ENCODE measurements at regions not wholly inside any gene's neighbourhood (a gene's known extent, or its start where the extent isn't known, plus 50 kb on each side); places are given as distances from the start of the nearest gene placed in this dataset.

- H3K4me1 Mint-ChIP-seq = no peaks in the 10 kb centered on the region
- intact Hi-C loops (cut with micrococcal nuclease) = no loop called here
- no peak overlapping the region for H3K27ac Mint-ChIP-seq
- no peaks in the 10 kb centered on the region for H3K36me3 Mint-ChIP-seq (ENCODE audit: low read depth)
- no peak for DNase-seq
- no peak overlapping the region for H3K4me3 Mint-ChIP-seq
- H3K9me3 Mint-ChIP-seq = no peaks in the 10 kb centered on the region
- no peaks in the 10 kb centered on the region for H3K27me3 Mint-ChIP-seq
Observed at GRCh38 chr6:81450180-81450579, 302.3 kb downstream of the TENT5A start.

- Mint-ChIP-seq H3K27ac (no peak overlapping the region), H3K9me3 (no peaks in the 10 kb centered on the region), H3K27me3 (no peaks in the 10 kb centered on the region), H3K4me3 (no peak overlapping the region), H3K4me1 (no peaks in the 10 kb centered on the region), H3K36me3 (ENCODE audit: low read depth) (no peaks in the 10 kb centered on the region)
- DNase-seq = no peak
- intact Hi-C loops (cut with micrococcal nuclease) = no loop called here
Observed at GRCh38 chr6:81446509-81446908, 306.0 kb downstream of the TENT5A start.

GRCh38 chr6:81439417-81439816 lies 313.1 kb downstream of the TENT5A start:
- Mint-ChIP-seq H3K4me3 (no peak overlapping the region), H3K4me1 (no peaks in the 10 kb centered on the region), H3K27me3 (no peaks in the 10 kb centered on the region), H3K27ac (no peak overlapping the region), H3K36me3 (ENCODE audit: low read depth) (no peaks in the 10 kb centered on the region), H3K9me3 (no peaks in the 10 kb centered on the region)
- no peak for DNase-seq
- intact Hi-C loops (cut with micrococcal nuclease) = no loop called here

- no peaks in the 10 kb centered on the region for H3K9me3 Mint-ChIP-seq
- H3K36me3 Mint-ChIP-seq (ENCODE audit: low read depth) = no peaks in the 10 kb centered on the region
- no peak overlapping the region for H3K4me3 Mint-ChIP-seq
- DNase-seq = no peak
- no peaks in the 10 kb centered on the region for H3K4me1 Mint-ChIP-seq
- intact Hi-C loops (cut with micrococcal nuclease) = no loop called here
- no peak overlapping the region for H3K27ac Mint-ChIP-seq
- H3K27me3 Mint-ChIP-seq = no peaks in the 10 kb centered on the region
Observed at GRCh38 chr6:81436990-81437389, 315.5 kb downstream of the TENT5A start.

GRCh38 chr6:81413306-81413705 lies 339.2 kb downstream of the TENT5A start:
- H3K36me3 Mint-ChIP-seq (ENCODE audit: low read depth) = no peaks in the 10 kb centered on the region
- no peak overlapping the region for H3K4me3 Mint-ChIP-seq
- DNase-seq = no peak
- no peaks in the 10 kb centered on the region for H3K9me3 Mint-ChIP-seq
- no peak overlapping the region for H3K27ac Mint-ChIP-seq
- no peaks in the 10 kb centered on the region for H3K4me1 Mint-ChIP-seq
- H3K27me3 Mint-ChIP-seq = no peaks in the 10 kb centered on the region
- intact Hi-C loops (cut with micrococcal nuclease) = no loop called here

GRCh38 chr6:81401970-81402690 lies 350.4 kb downstream of the TENT5A start:
- no peak for DNase-seq
- Mint-ChIP-seq H3K27me3 (no peaks in the 10 kb centered on the region), H3K4me3 (no peak overlapping the region), H3K4me1 (no peaks in the 10 kb centered on the region), H3K27ac (no peak overlapping the region), H3K36me3 (ENCODE audit: low read depth) (no peaks in the 10 kb centered on the region), H3K9me3 (no peaks in the 10 kb centered on the region)
- intact Hi-C loops (cut with micrococcal nuclease) = no loop called here

GRCh38 chr6:81396916-81397315 lies 355.6 kb downstream of the TENT5A start:
- Mint-ChIP-seq H3K27me3 (no peaks in the 10 kb centered on the region), H3K4me1 (no peaks in the 10 kb centered on the region), H3K4me3 (no peak overlapping the region), H3K36me3 (ENCODE audit: low read depth) (no peaks in the 10 kb centered on the region), H3K27ac (no peak overlapping the region), H3K9me3 (no peaks in the 10 kb centered on the region)
- no peak for DNase-seq
- intact Hi-C loops (cut with micrococcal nuclease) = no loop called here

- intact Hi-C loops (cut with micrococcal nuclease) = no loop called here
- DNase-seq = no peak
- no peaks in the 10 kb centered on the region for H3K36me3 Mint-ChIP-seq (ENCODE audit: low read depth)
- H3K9me3 Mint-ChIP-seq = no peaks in the 10 kb centered on the region
- H3K4me3 Mint-ChIP-seq = no peak overlapping the region
- no peaks in the 10 kb centered on the region for H3K4me1 Mint-ChIP-seq
- no peaks in the 10 kb centered on the region for H3K27me3 Mint-ChIP-seq
- H3K27ac Mint-ChIP-seq = no peak overlapping the region
Observed at GRCh38 chr6:81387163-81387562, 365.3 kb downstream of the TENT5A start.

- Mint-ChIP-seq H3K4me3 (no peak overlapping the region), H3K9me3 (no peaks in the 10 kb centered on the region), H3K27ac (no peak overlapping the region), H3K27me3 (no peaks in the 10 kb centered on the region), H3K36me3 (ENCODE audit: low read depth) (no peaks in the 10 kb centered on the region), H3K4me1 (no peaks in the 10 kb centered on the region)
- intact Hi-C loops (cut with micrococcal nuclease) = no loop called here
- DNase-seq = no peak
Observed at GRCh38 chr6:81384921-81385320, 367.6 kb downstream of the TENT5A start.

- Mint-ChIP-seq H3K4me1 (no peaks in the 10 kb centered on the region), H3K27ac (no peak overlapping the region), H3K9me3 (no peaks in the 10 kb centered on the region)
Observed at GRCh38 chr6:81383472-81383871, 369.0 kb downstream of the TENT5A start.

GRCh38 chr6:81382852-81383251 lies 369.6 kb downstream of the TENT5A start:
- H3K9me3 Mint-ChIP-seq = no peaks in the 10 kb centered on the region
- H3K36me3 Mint-ChIP-seq (ENCODE audit: low read depth) = no peaks in the 10 kb centered on the region
- no peak overlapping the region for H3K27ac Mint-ChIP-seq
- no peak overlapping the region for H3K4me3 Mint-ChIP-seq
- intact Hi-C loops (cut with micrococcal nuclease) = no loop called here
- no peaks in the 10 kb centered on the region for H3K4me1 Mint-ChIP-seq
- no peaks in the 10 kb centered on the region for H3K27me3 Mint-ChIP-seq
- DNase-seq = no peak

More at GRCh38 chr6:81383472-81383871, 369.0 kb downstream of the TENT5A start:
- intact Hi-C loops (cut with micrococcal nuclease) = no loop called here
- Mint-ChIP-seq H3K36me3 (ENCODE audit: low read depth) (no peaks in the 10 kb centered on the region), H3K4me3 (no peak overlapping the region), H3K27me3 (no peaks in the 10 kb centered on the region)
- no peak for DNase-seq

- no peaks in the 10 kb centered on the region for H3K27me3 Mint-ChIP-seq
- no peaks in the 10 kb centered on the region for H3K36me3 Mint-ChIP-seq (ENCODE audit: low read depth)
- no peaks in the 10 kb centered on the region for H3K9me3 Mint-ChIP-seq
- DNase-seq = no peak
- H3K27ac Mint-ChIP-seq = no peak overlapping the region
- H3K4me3 Mint-ChIP-seq = no peak overlapping the region
- intact Hi-C loops (cut with micrococcal nuclease) = no loop called here
- no peaks in the 10 kb centered on the region for H3K4me1 Mint-ChIP-seq
Observed at GRCh38 chr6:81381382-81381916, 371.0 kb downstream of the TENT5A start.

- Mint-ChIP-seq H3K36me3 (ENCODE audit: low read depth) (no peaks in the 10 kb centered on the region), H3K9me3 (no peaks in the 10 kb centered on the region), H3K27me3 (no peaks in the 10 kb centered on the region), H3K4me1 (no peaks in the 10 kb centered on the region), H3K27ac (no peak overlapping the region), H3K4me3 (no peak overlapping the region)
- DNase-seq = no peak
- intact Hi-C loops (cut with micrococcal nuclease) = no loop called here
Observed at GRCh38 chr6:81380718-81381338, 371.7 kb downstream of the TENT5A start.

GRCh38 chr6:81376745-81377144 lies 375.7 kb downstream of the TENT5A start:
- Mint-ChIP-seq H3K4me1 (no peaks in the 10 kb centered on the region), H3K27me3 (no peaks in the 10 kb centered on the region), H3K4me3 (no peak overlapping the region), H3K9me3 (no peaks in the 10 kb centered on the region), H3K27ac (no peak overlapping the region), H3K36me3 (ENCODE audit: low read depth) (no peaks in the 10 kb centered on the region)
- intact Hi-C loops (cut with micrococcal nuclease) = no loop called here
- no peak for DNase-seq

Data from activated CD4-positive, alpha-beta T cell treated with anti-CD3 and anti-CD28 coated beads, Interleukin-2, amount 10 ng/mL, durations not matched to agents 24 days and 14 days (primary cell).